CD4-positive, alpha-beta memory T cell (primary cell): ENCODE measurements at regions not wholly inside any gene's neighbourhood (a gene's known extent, or its start where the extent isn't known, plus 50 kb on each side); places are given as distances from the start of the nearest gene placed in this dataset.

Experiments
- CTCF ChIA-PET: fragments of 350-600 bp; sonication (Branson Sonifier 250); formaldehyde crosslinking; loops from one replicate; lab custom pipeline; 2021; ENCODE audit warnings: inconsistent platforms; ENCODE audit not compliant: partially characterized antibody; lab: Charles Lee
- POLR2A ChIA-PET: fragments of 350-600 bp; sonication (Branson Sonifier 250); formaldehyde crosslinking; loops from one replicate; lab custom pipeline; 2021; ENCODE audit not compliant: partially characterized antibody; lab: Charles Lee
- DNase-seq, 5 donors: peaks; one replicate each; pipeline versions ENCODE4 v3.0.0 to v3.0.0-alpha.2; 2020 to 2022; ENCODE audit warnings: mixed read lengths in 1 of 5
- H3K27ac ChIP-seq: one replicate; pipeline ENCODE4 v1.7.0; 2013; ENCODE audit warnings: low read depth, low read length
- H3K27me3 ChIP-seq: 2 replicates; pipeline ENCODE4 v1.7.0; 2013; ENCODE audit warnings: mild to moderate bottlenecking, low read length, moderate library complexity; ENCODE audit not compliant: insufficient read depth
- H3K36me3 ChIP-seq: 2 replicates; pipeline ENCODE4 v1.7.0; 2013; ENCODE audit warnings: mild to moderate bottlenecking, low read length, moderate library complexity; ENCODE audit not compliant: insufficient read depth
- H3K4me1 ChIP-seq: 2 replicates; pipeline ENCODE4 v1.7.0; 2013; ENCODE audit warnings: mild to moderate bottlenecking, low read length, moderate library complexity; ENCODE audit not compliant: insufficient read depth
- H3K4me3 ChIP-seq, 2 donors: one replicate each; pipeline ENCODE4 v1.7.0; 2013; ENCODE audit warnings: low read length in 2 of 2, mild to moderate bottlenecking in 1 of 2
- H3K9me3 ChIP-seq, 2 donors: one replicate each; pipeline ENCODE4 v1.7.0; 2013; ENCODE audit warnings: low read length in 2 of 2, control low read depth in 1 of 2; ENCODE audit not compliant: control insufficient read depth in 1 of 2
- H3K27ac Mint-ChIP-seq, 7 donors: one replicate each; pipeline ENCODE4 v1.8.0; 2020 to 2021; ENCODE audit warnings: mixed read lengths in 7 of 7, mild to moderate bottlenecking in 6 of 7, inconsistent platforms in 3 of 7, moderate library complexity in 3 of 7
- H3K27me3 Mint-ChIP-seq, 2 donors: one replicate each; pipeline ENCODE4 v1.8.0; 2020 to 2021; ENCODE audit warnings: mixed read lengths in 2 of 2
- H3K36me3 Mint-ChIP-seq, 2 donors: one replicate each; pipeline ENCODE4 v1.8.0; 2020 to 2021; ENCODE audit warnings: mixed read lengths in 2 of 2, inconsistent platforms in 1 of 2, mild to moderate bottlenecking in 1 of 2
- H3K4me1 Mint-ChIP-seq, 4 donors: one replicate each; pipeline ENCODE4 v1.8.0; 2020 to 2021; ENCODE audit warnings: mixed read lengths in 4 of 4, mild to moderate bottlenecking in 1 of 4
- H3K4me3 Mint-ChIP-seq, 8 donors: one replicate each; pipeline ENCODE4 v1.8.0; 2020 to 2021; ENCODE audit warnings: mixed read lengths in 8 of 8, mild to moderate bottlenecking in 7 of 8, moderate library complexity in 6 of 8, inconsistent platforms in 3 of 8
- H3K9me3 Mint-ChIP-seq, 8 donors: one replicate each; pipeline ENCODE4 v1.8.0; 2020 to 2021; ENCODE audit warnings: mixed read lengths in 8 of 8, mild to moderate bottlenecking in 5 of 8, inconsistent platforms in 3 of 8, moderate library complexity in 1 of 8
- intact Hi-C: fragments of 100-400 bp; cut with micrococcal nuclease; formaldehyde crosslinking; loops from one replicate; pipeline ENCODE4 v1.15.1; 2023

GRCh38 chr7:15087771-15088170 lies 185.2 kb upstream of the DGKB start:
- no peaks in the 10 kb centered on the region for H3K27me3 Mint-ChIP-seq
- Histone ChIP-seq H3K27me3 (no peaks in the 10 kb centered on the region), H3K36me3 (no peaks in the 10 kb centered on the region), H3K4me1 (no peaks in the 10 kb centered on the region), H3K4me3 (no peak overlapping the region), H3K9me3 (no peaks in the 10 kb centered on the region), H3K27ac (no peak overlapping the region)
- ChIA-PET POLR2A (no interaction called here), CTCF (no interaction called here)
- no peaks in the 10 kb centered on the region for H3K36me3 Mint-ChIP-seq
- intact Hi-C loops: no loop called here
- no peak for DNase-seq
- H3K9me3 Mint-ChIP-seq: peaks cover 0 to 2% (median 0%) of the 10 kb centered on the region in 8 donors
- H3K4me1 Mint-ChIP-seq: no peaks in the 10 kb centered on the region
- H3K27ac Mint-ChIP-seq: no peak overlapping the region
- no peak overlapping the region for H3K4me3 Mint-ChIP-seq

GRCh38 chr7:15086862-15087261 lies 184.3 kb upstream of the DGKB start:
- Histone ChIP-seq H3K27ac (no peak overlapping the region), H3K9me3 (no peaks in the 10 kb centered on the region), H3K4me3 (no peak overlapping the region), H3K36me3 (no peaks in the 10 kb centered on the region), H3K27me3 (no peaks in the 10 kb centered on the region), H3K4me1 (no peaks in the 10 kb centered on the region)
- Mint-ChIP-seq H3K27me3 (no peaks in the 10 kb centered on the region), H3K27ac (no peak overlapping the region), H3K4me3 (no peak overlapping the region), H3K36me3 (no peaks in the 10 kb centered on the region), H3K9me3 (peaks cover 0 to 2% (median 0%) of the 10 kb centered on the region in 8 donors), H3K4me1 (no peaks in the 10 kb centered on the region)
- POLR2A ChIA-PET: no interaction called here
- CTCF ChIA-PET: no interaction called here
- intact Hi-C loops: no loop called here
- no peak for DNase-seq

DNA sequence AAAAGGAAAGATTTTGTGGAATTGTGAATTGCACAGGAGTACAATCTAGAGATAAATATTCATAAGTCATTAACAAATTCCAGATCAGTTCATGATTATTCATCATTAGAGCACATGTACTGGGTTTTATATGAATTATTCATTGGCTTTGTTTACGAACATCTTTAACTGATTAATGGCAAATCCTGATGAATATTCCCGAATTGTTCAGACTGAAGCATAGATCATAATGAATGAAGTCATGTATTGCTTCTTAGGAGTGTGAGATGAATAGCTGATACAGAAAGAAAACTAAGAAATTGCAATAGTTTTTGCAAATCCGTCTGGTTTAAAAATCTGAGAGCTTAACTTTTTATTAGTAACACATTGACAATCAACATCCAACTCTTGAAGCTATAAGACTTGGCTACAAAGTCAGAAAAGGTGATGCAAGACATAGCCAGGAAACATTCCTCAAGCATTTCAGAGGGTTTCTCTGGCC lies 183.6 kb upstream of the DGKB start:
- Histone ChIP-seq H3K4me3 (no peak overlapping the region), H3K27ac (no peak overlapping the region), H3K9me3 (no peaks in the 10 kb centered on the region), H3K36me3 (no peaks in the 10 kb centered on the region), H3K4me1 (no peaks in the 10 kb centered on the region), H3K27me3 (no peaks in the 10 kb centered on the region)
- ChIA-PET CTCF (no interaction called here), POLR2A (no interaction called here)
- H3K9me3 Mint-ChIP-seq: peaks cover 0 to 2% (median 0%) of the 10 kb centered on the region in 8 donors
- intact Hi-C loops: no loop called here
- no peaks in the 10 kb centered on the region for H3K4me1 Mint-ChIP-seq
- DNase-seq: no peak
- H3K36me3 Mint-ChIP-seq: no peaks in the 10 kb centered on the region
- H3K4me3 Mint-ChIP-seq: no peak overlapping the region
- no peak overlapping the region for H3K27ac Mint-ChIP-seq
- no peaks in the 10 kb centered on the region for H3K27me3 Mint-ChIP-seq

GRCh38 chr7:15085366-15085765 lies 182.8 kb upstream of the DGKB start:
- no peak for DNase-seq
- Histone ChIP-seq H3K27me3 (no peaks in the 10 kb centered on the region), H3K4me1 (no peaks in the 10 kb centered on the region), H3K36me3 (no peaks in the 10 kb centered on the region), H3K27ac (no peak overlapping the region), H3K9me3 (no peaks in the 10 kb centered on the region), H3K4me3 (no peak overlapping the region)
- Mint-ChIP-seq H3K9me3 (peaks cover 0 to 2% (median 0%) of the 10 kb centered on the region in 8 donors), H3K4me1 (no peaks in the 10 kb centered on the region), H3K27ac (no peak overlapping the region), H3K27me3 (no peaks in the 10 kb centered on the region), H3K4me3 (no peak overlapping the region), H3K36me3 (no peaks in the 10 kb centered on the region)
- intact Hi-C loops: no loop called here
- POLR2A ChIA-PET: no interaction called here
- CTCF ChIA-PET: no interaction called here

GRCh38 chr7:15084368-15084767 lies 181.8 kb upstream of the DGKB start:
- no peak for DNase-seq
- CTCF ChIA-PET: no interaction called here
- H3K4me1 Mint-ChIP-seq: no peaks in the 10 kb centered on the region
- no peaks in the 10 kb centered on the region for H3K4me1 ChIP-seq
- no peaks in the 10 kb centered on the region for H3K27me3 Mint-ChIP-seq
- H3K27ac ChIP-seq: no peak overlapping the region
- intact Hi-C loops: no loop called here
- POLR2A ChIA-PET: no interaction called here
- no peaks in the 10 kb centered on the region for H3K9me3 ChIP-seq
- no peaks in the 10 kb centered on the region for H3K36me3 ChIP-seq
- no peak overlapping the region for H3K4me3 Mint-ChIP-seq
- no peak overlapping the region for H3K4me3 ChIP-seq
- no peaks in the 10 kb centered on the region for H3K36me3 Mint-ChIP-seq
- no peaks in the 10 kb centered on the region for H3K27me3 ChIP-seq
- no peak overlapping the region for H3K27ac Mint-ChIP-seq
- peaks cover 0 to 2% (median 0%) of the 10 kb centered on the region in 8 donors for H3K9me3 Mint-ChIP-seq

DNA sequence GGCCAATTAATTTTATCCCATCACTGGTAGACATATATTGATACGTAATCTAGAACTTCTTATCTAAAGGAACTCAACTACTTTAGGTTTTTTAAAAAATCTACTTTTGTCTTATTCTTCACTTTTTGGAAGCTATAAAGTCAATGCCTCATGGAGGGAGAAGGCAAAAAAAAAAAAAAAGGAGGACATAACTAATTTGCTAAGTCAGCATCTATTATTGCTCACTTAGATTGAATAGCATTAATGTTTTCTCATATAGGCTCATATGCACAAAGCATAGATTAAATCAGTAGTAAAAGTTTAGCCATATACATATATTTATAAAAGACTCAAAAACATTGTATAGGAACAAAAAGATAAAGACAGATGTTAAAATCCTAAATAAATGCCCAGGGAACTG lies 179.3 kb upstream of the DGKB start:
- Histone ChIP-seq H3K27ac (no peak overlapping the region), H3K27me3 (no peaks in the 10 kb centered on the region), H3K36me3 (no peaks in the 10 kb centered on the region), H3K9me3 (no peaks in the 10 kb centered on the region), H3K4me1 (no peaks in the 10 kb centered on the region), H3K4me3 (no peak overlapping the region)
- no peaks in the 10 kb centered on the region for H3K36me3 Mint-ChIP-seq
- DNase-seq: no peak
- ChIA-PET POLR2A (no interaction called here), CTCF (no interaction called here)
- H3K9me3 Mint-ChIP-seq: peaks cover 0 to 7% (median 1%) of the 10 kb centered on the region in 8 donors
- no peaks in the 10 kb centered on the region for H3K4me1 Mint-ChIP-seq
- intact Hi-C loops: no loop called here
- no peak overlapping the region for H3K27ac Mint-ChIP-seq
- no peak overlapping the region for H3K4me3 Mint-ChIP-seq
- H3K27me3 Mint-ChIP-seq: no peaks in the 10 kb centered on the region

DNA sequence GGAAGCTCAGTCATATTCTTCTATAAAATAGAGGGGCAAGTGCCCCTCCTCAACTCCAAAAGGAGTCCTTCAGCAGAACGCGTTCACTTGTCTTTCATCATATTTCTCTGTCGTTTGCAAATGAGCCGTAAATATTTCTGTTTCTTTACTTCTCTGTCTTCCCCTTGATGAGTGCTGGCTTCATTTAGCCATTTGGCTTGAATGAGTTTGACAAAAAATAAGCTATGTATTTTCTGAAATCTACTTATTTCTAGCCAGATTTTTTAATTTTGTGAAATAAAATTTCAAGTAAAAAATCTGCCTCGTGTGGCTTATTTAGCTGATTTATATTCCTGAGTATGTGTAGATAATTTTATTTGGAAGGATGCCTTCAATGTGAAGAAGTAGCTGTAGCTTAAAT lies 170.8 kb upstream of the DGKB start:
- ChIA-PET POLR2A (no interaction called here), CTCF (no interaction called here)
- H3K27ac Mint-ChIP-seq: no peak overlapping the region
- H3K36me3 Mint-ChIP-seq: no peaks in the 10 kb centered on the region
- Histone ChIP-seq H3K27ac (no peak overlapping the region), H3K9me3 (no peaks in the 10 kb centered on the region), H3K36me3 (no peaks in the 10 kb centered on the region), H3K4me1 (no peaks in the 10 kb centered on the region), H3K27me3 (no peaks in the 10 kb centered on the region), H3K4me3 (no peak overlapping the region)
- intact Hi-C loops: no loop called here
- H3K27me3 Mint-ChIP-seq: no peaks in the 10 kb centered on the region
- DNase-seq: no peak
- H3K9me3 Mint-ChIP-seq: peaks cover 0 to 10% (median 4%) of the 10 kb centered on the region in 8 donors
- H3K4me3 Mint-ChIP-seq: no peak overlapping the region
- H3K4me1 Mint-ChIP-seq: no peaks in the 10 kb centered on the region

DNA sequence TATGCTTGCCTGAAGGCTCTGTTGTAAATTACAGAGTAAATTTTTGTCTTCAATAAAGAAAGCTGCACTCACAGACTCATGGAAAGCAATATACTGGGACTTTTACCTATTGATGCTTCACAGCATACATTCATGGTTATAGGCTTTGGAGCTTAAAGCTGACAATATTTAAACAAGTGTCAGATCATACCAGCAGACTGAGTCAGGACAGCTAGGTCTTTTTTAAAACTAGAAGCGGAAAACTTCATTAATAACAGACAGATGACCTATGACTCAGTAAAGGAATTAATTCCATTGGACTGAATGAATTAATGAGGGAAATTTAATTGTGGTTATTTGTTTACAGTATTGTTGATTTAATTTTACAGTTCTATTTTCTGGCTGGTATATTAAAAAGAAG lies 165.8 kb upstream of the DGKB start:
- Mint-ChIP-seq H3K9me3 (peaks cover 0 to 13% (median 4%) of the 10 kb centered on the region in 8 donors), H3K4me1 (no peaks in the 10 kb centered on the region), H3K4me3 (no peak overlapping the region), H3K27me3 (no peaks in the 10 kb centered on the region), H3K27ac (no peak overlapping the region), H3K36me3 (no peaks in the 10 kb centered on the region)
- ChIA-PET POLR2A (no interaction called here), CTCF (no interaction called here)
- no peak overlapping the region for H3K27ac ChIP-seq
- H3K27me3 ChIP-seq: no peaks in the 10 kb centered on the region
- H3K9me3 ChIP-seq: no peaks in the 10 kb centered on the region
- intact Hi-C loops: no loop called here
- H3K36me3 ChIP-seq: no peaks in the 10 kb centered on the region
- DNase-seq: no peak
- H3K4me1 ChIP-seq: no peaks in the 10 kb centered on the region
- H3K4me3 ChIP-seq: no peak overlapping the region
